GM06990 (cell line): ENCODE measurements at regions not wholly inside any gene's neighbourhood (a gene's known extent, or its start where the extent isn't known, plus 50 kb on each side); places are given as distances from the start of the nearest gene placed in this dataset.

Experiments used
- DNase-seq: peaks from one replicate; pipeline ENCODE4 v3.0.0-alpha.2; 2011; ENCODE audit not compliant: insufficient read length; ENCODE audit errors: extremely low read depth
- H3K27me3 ChIP-seq: replicated peaks from 2 replicates; pipeline ENCODE4 v1.6.0; 2011; ENCODE audit warnings: low read length; ENCODE audit not compliant: control insufficient read depth, insufficient read depth
- H3K36me3 ChIP-seq: 2 replicates; pipeline ENCODE4 v1.5.1; 2011; ENCODE audit warnings: low read length; ENCODE audit not compliant: control insufficient read depth, insufficient read depth
- H3K4me3 ChIP-seq: replicated peaks from 2 replicates; pipeline ENCODE4 v1.5.1; 2011; ENCODE audit warnings: low read depth, mild to moderate bottlenecking, control low read depth, low read length
- TF ChIP-seq, protein P1 (sequence below): IDR thresholded peaks from 2 replicates; pipeline ENCODE4 v1.5.1; 2011; ENCODE audit warnings: low read length, control low read depth, mild to moderate bottlenecking, inconsistent platforms; ENCODE audit not compliant: insufficient read depth, poor library complexity, severe bottlenecking

- Histone ChIP-seq H3K4me3 (no peak overlapping the region), H3K36me3 (no peaks in the 10 kb centered on the region), H3K27me3 (no peaks in the 10 kb centered on the region)
- TF ChIP-seq, protein P1, sequence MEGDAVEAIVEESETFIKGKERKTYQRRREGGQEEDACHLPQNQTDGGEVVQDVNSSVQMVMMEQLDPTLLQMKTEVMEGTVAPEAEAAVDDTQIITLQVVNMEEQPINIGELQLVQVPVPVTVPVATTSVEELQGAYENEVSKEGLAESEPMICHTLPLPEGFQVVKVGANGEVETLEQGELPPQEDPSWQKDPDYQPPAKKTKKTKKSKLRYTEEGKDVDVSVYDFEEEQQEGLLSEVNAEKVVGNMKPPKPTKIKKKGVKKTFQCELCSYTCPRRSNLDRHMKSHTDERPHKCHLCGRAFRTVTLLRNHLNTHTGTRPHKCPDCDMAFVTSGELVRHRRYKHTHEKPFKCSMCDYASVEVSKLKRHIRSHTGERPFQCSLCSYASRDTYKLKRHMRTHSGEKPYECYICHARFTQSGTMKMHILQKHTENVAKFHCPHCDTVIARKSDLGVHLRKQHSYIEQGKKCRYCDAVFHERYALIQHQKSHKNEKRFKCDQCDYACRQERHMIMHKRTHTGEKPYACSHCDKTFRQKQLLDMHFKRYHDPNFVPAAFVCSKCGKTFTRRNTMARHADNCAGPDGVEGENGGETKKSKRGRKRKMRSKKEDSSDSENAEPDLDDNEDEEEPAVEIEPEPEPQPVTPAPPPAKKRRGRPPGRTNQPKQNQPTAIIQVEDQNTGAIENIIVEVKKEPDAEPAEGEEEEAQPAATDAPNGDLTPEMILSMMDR: no peak
- no peak for DNase-seq
Observed at GRCh38 chr1:95370691-95371562, 136.9 kb downstream of the RWDD3 start.

GRCh38 chr1:95371666-95372282, 137.8 kb downstream of the RWDD3 start:
- H3K4me3 ChIP-seq: no peak overlapping the region
- DNase-seq: no peak
- H3K36me3 ChIP-seq: no peaks in the 10 kb centered on the region
- no peaks in the 10 kb centered on the region for H3K27me3 ChIP-seq
- TF ChIP-seq, protein P1: no peak

GRCh38 chr1:95375174-95375573, 141.2 kb downstream of the RWDD3 start:
- TF ChIP-seq, protein P1: no peak
- no peak overlapping the region for H3K4me3 ChIP-seq
- H3K27me3 ChIP-seq: no peaks in the 10 kb centered on the region
- DNase-seq: no peak
- no peaks in the 10 kb centered on the region for H3K36me3 ChIP-seq

DNA sequence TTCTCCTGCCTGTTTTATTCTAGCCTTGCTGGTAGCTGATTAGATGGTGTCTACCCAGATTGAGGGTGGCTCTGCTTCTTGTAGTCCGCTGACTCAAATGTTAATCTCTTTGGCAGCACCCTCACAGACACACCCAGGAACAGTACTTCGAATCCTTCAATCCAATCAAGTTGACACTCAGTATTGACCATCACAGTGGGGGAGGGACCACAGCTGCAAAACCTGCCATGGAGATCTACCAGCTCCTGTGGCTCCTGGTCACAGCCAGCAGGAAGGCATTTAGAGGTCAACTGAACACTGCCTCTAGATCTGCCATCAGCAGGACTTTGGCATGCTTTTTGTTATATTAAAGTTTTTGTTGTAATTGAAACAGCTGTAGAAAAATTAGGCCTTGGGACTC, 146.9 kb downstream of the RWDD3 start:
- Histone ChIP-seq H3K27me3 (no peaks in the 10 kb centered on the region), H3K4me3 (no peak overlapping the region), H3K36me3 (no peaks in the 10 kb centered on the region)
- TF ChIP-seq, protein P1: no peak
- DNase-seq: no peak

GRCh38 chr1:95382000-95382786, 148.2 kb downstream of the RWDD3 start:
- no peak for DNase-seq
- Histone ChIP-seq H3K27me3 (no peaks in the 10 kb centered on the region), H3K36me3 (no peaks in the 10 kb centered on the region), H3K4me3 (no peak overlapping the region)
- TF ChIP-seq, protein P1: no peak
